HG02885 (cell line): ENCODE measurements at regions not wholly inside any gene's neighbourhood (a gene's known extent, or its start where the extent isn't known, plus 50 kb on each side); places are given as distances from the start of the nearest gene placed in this dataset.

Source experiments
- ATAC-seq: cut with Tn5 transposase; IDR thresholded peaks from one replicate; pipeline ENCODE4 v1.9.1; 2021; ENCODE audit warnings: mild to moderate bottlenecking; ENCODE audit not compliant: unreplicated experiment, poor library complexity

DNA sequence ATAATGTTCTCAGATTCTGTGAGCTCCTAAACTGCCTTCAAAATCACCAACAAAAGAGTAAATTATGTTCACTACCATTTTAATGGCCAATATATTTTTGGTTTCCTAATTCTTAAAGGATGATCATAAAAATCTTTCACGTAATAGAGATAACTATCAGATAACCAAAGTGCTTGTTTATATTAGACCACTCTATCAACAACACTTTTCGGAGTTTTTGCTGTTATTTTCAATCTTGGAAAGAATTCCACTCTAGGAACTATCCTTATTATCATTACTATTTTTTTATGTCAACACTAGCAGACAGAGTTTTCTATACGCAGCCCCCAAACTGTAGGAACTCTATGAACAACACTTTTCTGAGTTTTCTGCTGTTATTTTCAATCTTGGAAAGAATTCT lies 782.5 kb upstream of the ZEB2 start:
- ATAC-seq = no peak

DNA sequence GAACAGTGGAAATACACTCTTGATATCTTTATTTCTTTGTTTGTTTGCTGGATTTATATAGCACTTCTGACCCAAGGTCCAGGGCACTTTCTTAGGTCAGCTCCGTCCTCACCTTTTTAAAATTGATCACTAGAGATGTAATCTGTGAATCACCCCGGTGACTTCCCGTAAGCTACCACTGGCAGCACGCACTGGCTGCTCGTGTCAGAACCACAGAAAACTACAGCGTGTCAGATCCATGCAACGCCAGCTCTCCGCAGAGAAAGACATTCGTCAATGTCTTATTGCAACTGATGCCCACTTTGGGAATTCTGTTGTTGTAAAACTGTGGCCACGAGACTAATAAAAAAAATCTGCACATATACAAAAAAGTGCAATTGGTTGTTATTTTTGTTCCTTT lies 779.4 kb upstream of the ZEB2 start:
- no peak for ATAC-seq

GRCh38 chr2:145292166-145292565 lies 772.2 kb upstream of the ZEB2 start:
- no peak for ATAC-seq

DNA sequence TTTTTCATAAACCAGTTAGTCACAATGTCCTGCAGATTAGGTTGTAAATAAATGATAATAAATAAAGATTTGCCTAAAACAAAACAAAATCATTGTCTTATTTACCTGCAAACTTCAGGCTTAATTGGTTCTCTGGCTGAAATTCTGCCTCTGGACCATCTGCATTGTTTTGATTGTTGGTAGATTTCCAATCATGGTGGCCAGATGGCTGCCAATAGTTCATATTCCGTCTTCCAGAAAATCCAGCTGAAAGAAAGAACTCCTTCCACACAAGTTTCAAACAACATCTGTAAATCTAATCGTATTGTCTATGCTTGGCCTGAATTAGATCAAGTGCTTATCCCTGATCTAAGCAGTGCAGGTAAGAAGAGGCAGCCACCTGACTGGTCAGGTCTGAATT lies 771.1 kb upstream of the ZEB2 start:
- no peak for ATAC-seq

GRCh38 chr2:145289946-145290345 lies 770.0 kb upstream of the ZEB2 start:
- ATAC-seq = no peak

DNA sequence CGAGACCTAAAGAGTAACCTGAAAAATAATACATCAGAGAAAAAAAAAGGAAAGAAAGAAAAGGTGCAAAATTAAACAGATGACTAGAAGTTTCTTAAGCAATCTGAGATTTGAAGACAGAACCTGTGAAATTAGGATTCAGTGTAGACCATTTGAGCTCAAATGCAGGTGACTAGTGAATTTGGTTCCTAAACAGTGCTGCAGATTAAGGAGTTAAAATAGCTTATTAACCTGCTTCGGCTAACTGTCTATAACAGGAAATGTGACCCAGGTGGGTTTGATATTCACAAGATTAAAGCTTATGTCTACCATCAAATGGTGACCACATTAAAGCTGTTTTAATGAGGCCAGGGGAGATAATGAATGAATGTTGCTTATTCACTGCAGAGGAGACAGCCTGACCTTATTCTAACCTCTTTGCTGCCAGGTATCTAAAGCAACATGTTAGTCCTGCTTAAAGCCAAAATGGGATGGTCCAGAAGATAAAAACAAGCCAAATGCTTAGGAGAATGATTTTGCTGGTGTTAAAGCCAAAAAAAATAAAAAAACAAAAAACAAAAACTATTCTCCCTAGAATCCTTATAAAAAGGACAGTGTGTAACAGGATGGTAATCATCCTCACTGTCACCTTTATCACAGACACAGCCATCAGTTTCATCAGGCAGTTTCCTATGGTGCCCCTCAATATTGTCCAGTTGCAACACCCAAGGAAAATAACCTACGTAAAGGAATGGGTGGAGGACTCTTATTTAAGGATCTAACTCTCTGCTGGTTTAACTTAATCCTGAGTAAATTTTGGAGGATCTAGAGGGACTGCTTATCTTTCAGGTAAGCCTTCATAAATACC lies 769.0 kb upstream of the ZEB2 start:
- no peak for ATAC-seq

GRCh38 chr2:145287736-145288135 lies 767.8 kb upstream of the ZEB2 start:
- ATAC-seq = no peak

GRCh38 chr2:145286716-145287275 lies 766.9 kb upstream of the ZEB2 start:
- no peak for ATAC-seq

DNA sequence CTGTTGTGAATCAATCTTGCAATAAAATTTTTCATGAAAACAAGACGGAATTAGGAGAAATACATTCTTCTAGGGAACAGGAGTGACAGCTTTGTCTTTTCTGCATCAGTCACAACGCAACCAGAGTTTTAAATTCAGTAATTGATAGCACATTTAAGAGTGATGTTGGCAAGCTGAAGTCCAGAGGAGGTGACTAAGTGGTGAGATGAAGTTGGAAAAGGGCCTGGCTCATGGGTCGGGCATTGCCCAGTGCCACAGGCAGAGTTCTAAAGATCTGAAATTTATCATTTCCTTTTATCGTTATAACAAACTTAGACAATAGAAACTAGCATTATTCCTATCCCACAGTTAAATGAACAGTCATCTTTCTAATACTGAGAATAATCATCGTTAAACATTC lies 764.6 kb upstream of the ZEB2 start:
- no peak for ATAC-seq

DNA sequence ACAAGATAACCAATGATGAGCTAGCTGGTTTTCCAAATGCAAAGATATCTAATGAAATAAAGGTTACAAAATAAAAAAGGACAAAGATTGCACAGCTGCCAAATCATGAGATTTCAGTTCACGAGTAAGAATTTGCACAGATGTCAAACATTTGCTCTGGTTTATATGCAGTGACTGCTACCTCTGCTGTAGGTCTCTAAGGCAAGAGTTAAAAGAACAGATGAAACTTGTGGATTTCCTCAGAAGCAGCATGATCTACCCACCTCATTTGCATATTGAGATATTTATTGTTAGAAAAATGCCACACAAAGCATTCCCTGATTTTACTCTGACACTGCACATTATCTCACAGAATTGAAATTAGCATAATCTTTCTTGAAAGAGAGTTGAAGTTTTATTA lies 763.2 kb upstream of the ZEB2 start:
- ATAC-seq = no peak

DNA sequence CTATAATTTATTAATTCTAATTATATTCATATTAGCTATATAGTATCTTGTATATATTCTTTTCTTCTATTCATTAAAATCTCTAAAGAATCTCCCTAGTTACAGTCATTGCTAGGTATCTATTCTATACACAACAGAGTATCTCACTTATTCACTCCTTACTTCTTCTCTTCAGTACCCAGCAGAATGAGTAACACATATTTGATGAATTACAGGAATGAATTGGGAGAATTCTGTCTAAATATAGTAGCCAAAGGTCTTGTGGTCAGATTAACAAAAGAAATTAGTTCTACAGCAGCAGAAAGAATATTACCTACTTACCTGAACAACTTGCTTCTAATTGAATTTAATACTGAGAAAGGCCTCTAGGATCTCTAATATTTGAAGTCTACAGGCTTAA lies 758.0 kb upstream of the ZEB2 start:
- no peak for ATAC-seq

GRCh38 chr2:145273840-145274239 lies 753.9 kb upstream of the ZEB2 start:
- ATAC-seq = no peak

- no peak for ATAC-seq
Measured at GRCh38 chr2:145268931-145269330, 749.0 kb upstream of the ZEB2 start.

GRCh38 chr2:145267451-145267850 lies 747.5 kb upstream of the ZEB2 start:
- no peak for ATAC-seq

DNA sequence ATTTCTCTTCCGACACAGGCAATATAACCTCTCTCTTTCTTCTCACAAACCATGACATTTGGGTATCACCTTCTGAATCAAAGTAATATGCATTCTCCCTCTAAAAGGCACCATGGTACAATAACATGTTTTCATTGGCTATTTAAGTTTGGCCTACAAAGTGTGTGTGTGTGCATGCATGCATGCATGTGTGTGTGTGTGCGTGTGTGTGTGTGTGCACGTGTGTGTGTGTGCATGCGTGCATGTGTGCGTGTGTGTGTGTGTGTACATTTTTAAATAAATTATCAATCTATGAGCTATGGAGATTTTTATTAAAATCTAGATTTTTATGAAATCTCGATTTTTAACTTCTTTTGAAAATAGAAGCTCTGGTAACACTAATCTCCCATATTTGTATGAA lies 745.3 kb upstream of the ZEB2 start:
- no peak for ATAC-seq

DNA sequence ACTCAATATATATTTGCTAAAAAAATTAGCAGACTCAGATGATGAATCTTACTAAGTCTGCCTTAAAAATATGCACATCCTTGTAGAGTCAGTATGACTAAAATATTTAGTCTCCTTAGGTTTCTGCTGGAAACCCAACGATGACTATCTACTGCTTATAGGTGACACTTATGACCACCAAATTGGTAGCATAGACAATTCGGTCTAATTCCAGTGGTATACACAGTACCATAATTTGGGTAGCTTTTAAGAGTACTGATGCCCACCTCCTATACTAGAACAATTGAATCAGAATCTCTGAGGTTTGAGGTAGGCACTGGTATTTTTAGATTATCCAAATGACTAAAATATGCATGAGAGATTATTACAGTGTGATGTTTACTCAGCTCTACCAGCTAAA lies 740.8 kb upstream of the ZEB2 start:
- no peak for ATAC-seq

DNA sequence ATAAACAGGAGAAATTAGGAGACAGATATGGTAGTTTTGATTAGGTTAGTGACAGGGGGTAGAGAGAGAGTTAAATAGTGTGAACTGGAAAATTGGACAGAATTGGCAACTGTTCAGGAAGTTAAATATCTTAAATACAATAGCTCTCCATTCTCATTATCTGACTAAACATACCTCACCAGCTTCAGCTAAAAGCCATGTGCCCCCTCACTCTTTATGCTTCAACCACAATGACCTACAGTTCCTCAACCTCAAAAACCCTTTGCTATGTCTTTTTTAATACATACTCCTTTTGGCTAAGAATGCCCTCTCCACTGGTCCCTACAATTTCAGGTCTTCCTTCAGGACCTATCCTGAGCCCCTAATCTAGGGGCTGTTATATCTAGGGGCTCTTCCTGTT lies 740.2 kb upstream of the ZEB2 start:
- ATAC-seq = no peak

- no peak for ATAC-seq
Measured at GRCh38 chr2:145258903-145259579, 739.1 kb upstream of the ZEB2 start.

DNA sequence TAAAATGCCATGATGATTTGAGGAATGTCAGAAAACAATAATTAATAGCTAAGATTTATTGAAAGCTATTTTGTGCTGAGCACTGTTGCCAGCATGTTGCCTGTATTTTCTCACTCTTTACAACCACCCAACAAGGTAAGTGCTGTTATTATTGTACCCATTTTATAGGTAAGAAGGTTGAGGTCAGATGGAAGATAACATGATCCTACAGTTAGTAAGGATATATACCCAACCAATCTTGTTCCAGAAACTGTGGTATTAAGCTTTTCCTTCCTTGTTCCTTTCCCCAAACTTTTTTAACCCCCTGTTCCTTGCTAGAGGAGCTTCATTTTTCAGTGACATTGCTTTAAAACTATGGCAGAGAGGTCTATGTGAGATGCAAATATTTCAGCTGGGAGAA lies 738.0 kb upstream of the ZEB2 start:
- ATAC-seq = no peak

DNA sequence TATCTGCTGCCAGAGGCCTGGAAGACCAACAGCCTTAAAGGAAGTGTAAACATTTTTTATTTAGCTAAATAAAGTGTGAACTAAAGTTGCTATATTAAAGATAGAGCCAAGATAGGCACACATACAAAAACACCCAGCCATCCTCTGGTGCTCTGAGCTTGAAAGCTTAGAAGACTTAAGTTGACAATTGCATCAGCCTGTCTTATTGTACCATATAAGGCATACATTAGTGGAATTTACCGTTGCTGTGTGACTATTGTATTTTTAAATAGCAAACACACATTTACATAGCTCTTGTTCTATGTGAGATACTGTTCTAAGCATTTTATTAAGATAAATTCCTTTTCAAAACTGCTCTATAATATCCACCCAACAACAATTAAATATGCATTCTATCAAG lies 736.6 kb upstream of the ZEB2 start:
- ATAC-seq = no peak

DNA sequence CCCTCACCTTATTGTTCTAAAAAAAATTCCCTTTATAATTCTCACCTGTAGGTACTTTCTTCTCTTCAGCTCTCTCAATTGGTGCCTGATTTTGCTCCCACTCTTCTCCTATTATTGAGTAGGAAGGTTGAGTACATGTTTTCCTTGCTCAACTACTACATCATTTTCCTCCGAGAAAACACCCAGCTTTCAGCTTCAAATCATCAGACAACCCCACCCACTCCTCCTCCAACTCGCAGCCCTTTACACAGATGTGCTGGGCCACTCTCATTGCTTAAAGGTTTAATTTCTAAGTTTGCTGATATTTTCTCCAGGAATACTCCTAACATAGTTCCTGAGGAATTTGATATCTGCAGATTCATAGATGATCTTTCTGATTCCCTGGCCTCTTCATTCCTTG lies 734.4 kb upstream of the ZEB2 start:
- ATAC-seq = no peak

- no peak for ATAC-seq
Measured at GRCh38 chr2:145253492-145253891, 733.6 kb upstream of the ZEB2 start.
